NCI-H2081 (cell line): ENCODE measurements at regions not wholly inside any gene's neighbourhood (a gene's known extent, or its start where the extent isn't known, plus 50 kb on each side); places are given as distances from the start of the nearest gene placed in this dataset.
"Not testable (repeated sequence)": the region's sequence is repeated elsewhere in the genome, so short reads cannot be mapped to it uniquely, and the experiment has no call there.

Experiments
- DNase-seq, 2 experiments: peaks; one replicate each; lab custom pipeline; 2025; lab: John Stamatoyannopoulos, UW

- DNase-seq = no peak
Observed at GRCh38 chr3:24687671-24688070, 193.0 kb upstream of the THRB start.

GRCh38 chr3:24688446-24689148 is 193.9 kb upstream of the THRB start:
- no peak for DNase-seq

DNA sequence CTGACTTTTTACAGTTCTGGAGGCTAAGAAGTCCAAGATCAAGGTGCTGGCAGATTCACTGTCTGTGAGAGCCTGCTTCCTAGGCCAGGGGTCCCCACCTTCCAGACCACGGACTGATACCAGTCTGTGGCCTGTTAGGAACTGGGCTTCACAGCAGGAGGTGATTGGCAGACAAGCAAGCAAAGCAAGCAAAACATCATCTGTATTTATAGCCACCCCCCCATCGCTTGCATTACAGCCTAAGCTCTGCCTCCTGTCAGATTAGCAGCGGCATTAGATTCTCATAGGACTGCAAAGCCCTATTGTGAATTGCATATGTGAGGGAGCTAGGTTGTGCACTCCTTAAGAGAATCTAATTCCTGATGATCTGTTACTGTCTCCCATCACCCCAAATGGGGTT is 194.7 kb upstream of the THRB start:
- DNase-seq = no peak

DNA sequence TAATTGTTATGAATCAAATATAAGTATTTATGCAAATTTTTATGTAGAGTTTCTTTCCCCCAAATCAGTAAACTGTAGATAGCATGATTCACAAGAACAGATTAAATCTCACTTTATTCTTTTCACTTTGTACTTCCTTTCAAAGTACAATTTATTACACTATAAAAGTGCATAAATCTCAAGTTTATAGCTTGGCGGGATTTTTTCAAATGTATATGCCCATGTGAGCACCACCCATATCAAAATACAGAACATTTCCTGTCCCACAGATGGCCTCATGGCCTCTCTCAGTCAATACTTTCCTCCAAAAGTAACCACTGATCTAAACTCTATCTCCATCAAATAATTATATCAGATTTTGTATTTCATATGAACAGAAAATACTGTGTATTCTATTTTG is 196.1 kb upstream of the THRB start:
- DNase-seq = no peak

DNA sequence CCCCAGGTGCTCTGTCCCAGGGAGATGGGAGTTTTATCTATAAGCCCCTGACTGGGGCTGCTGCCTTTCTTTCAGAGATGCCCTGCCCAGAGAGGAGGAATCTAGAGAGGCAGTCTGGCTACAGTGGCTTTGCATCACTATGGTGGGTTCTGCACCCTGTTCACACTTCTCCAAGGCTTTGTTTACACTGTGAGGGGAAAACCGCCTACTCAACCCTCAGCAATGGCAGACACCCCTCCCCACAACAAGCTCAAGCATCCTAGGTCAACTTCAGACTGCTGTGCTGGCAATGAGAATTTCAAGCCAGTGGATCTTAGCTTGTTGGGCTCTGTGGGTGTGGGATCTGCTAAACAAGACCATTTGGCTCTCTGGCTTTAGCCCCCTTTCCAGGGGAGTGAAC is 204.4 kb upstream of the THRB start:
- not testable (repeated sequence) for DNase-seq

- peak in 1 of 2 experiments; percentile 23 for DNase-seq
Observed at GRCh38 chr3:24704496-24704895, 209.8 kb upstream of the THRB start.

DNA sequence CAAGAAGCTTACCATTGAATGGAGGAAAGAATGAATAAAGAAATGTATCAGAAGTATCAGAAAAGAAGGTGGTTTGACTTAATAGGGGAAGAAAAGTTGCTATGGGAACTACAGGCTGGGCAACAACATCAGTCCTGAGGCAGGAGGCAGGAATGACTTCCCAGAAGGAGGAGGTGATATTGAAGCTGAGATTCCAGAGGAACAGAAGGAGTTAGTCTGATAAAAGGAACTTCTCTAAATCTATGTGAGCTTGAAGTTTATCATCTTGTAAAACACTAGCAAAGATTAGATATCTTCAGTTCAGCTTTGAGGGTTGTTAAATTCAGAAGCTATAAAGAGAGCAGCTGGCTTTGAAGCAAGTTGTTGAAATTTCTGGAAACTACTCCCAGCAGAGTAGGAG is 213.3 kb upstream of the THRB start:
- no peak for DNase-seq

DNA sequence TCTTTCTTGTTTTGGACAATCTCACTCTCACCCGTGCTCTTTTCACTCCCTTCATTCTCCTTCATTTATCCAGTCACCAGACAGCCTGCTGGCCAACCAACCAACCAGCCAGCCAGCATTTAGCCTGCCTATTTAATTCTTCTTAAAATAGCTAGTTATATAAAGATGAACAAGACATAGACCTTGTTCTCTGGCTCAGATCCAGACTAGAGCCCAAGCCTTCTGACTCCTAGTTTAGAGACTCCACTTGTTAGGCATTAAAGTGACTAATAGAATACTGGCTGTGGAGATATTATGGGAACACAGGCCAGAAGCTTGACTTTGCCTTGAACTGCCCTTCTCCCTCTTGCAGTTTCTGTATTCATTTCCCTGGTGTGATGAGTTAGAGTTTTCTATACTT is 215.3 kb upstream of the THRB start:
- DNase-seq = no peak

DNA sequence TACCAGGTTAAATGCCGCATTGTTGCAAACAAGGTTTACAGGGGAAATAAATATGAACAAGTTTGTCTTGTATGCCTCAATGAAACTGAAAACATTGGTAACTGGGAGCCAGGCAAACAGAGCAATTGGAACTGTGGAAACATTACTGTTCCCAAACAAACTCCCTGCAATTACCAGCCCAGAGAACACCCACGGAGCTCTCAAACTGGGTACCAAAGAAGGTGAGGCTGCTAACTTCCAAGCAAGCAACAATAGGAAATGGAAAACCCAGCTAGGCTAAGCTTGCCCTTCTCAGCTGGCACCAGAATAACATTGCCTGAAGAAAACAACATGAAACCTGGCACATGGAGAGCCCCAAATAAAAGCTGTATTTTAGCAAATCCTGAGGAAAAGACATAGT is 218.9 kb upstream of the THRB start:
- peak in 1 of 2 experiments; percentile 47 for DNase-seq

GRCh38 chr3:24714436-24714835 is 219.8 kb upstream of the THRB start:
- no peak for DNase-seq

DNA sequence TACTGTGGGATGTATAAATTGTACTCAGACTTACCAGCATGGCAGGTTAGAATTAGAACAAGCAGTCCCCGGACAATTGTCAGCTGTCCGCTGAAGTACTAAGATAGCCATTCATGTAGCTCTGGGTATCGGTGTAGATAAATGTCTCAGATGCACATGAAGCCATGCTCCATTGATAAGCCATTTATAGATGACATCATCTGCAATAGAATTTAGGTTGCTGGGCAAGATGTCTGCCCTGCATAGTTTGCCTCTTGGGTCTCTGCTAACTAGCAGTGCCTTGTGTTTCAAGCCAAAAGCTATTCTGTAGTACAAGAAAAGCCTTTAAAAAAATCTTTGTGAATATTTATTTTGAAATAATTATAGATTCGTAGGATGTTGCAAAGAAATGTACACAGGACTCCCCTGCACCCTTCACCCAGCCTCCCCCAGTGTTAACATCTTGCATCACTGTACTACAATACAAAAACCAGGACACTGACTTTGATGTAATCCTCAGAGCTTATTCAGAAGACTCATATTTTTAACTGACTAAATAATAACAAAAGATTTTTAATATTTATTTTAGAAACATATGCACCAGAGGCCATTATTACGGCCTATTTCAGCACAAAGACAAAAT is 220.6 kb upstream of the THRB start:
- no peak for DNase-seq

GRCh38 chr3:24722087-24722486 is 227.4 kb upstream of the THRB start:
- DNase-seq = no peak

DNA sequence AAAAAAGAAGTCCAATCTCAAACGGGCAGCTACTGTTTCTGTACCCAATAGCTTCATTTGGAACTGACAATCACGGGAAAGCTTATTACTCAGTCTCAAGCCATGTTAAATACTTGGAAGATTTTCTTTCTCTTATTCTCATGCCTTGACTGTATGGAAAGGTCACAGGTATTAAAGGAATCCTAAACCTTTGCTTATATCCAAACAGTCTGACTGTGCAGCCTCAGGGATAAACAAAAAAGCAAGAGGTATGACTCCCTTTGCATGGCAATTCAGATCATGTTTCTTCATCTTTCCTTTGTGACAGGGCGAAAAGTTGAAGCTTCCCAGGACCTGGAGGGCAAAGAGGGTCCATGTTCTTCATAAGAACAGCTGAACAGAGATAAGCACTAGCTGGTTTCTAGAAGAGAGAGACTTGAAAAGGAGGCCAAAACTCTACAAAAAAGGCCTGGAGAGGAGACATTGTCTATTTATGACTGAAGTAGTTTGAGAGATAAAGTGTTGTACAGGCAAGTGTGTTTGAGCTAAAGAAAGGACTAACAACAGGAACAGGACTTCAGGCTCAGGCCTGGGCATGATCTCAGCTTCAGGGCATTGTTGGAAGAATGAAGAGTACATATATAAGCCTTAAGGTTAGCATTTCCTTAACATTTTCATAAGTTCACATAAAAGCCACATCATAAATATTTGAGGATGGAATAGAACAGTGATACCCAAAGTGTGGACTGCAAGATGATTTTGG is 231.0 kb upstream of the THRB start:
- no peak for DNase-seq

DNA sequence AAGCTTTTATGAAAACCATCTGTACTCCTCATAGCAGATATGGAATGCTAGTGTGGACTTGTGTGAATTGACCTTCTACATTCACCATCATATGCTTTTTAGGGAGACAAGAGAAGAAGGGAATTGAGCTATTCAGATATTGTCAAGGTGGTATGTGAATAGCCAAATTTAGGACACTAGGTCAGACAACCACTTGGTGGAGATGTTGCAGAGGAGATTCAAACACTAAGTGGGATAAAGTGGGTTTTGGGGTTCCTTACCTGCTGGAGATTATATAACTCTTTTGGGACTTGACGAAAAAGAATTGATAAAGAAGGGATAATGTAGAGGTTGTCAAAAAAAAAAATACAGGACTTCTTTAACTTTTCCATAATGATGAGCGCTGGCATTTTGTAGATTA is 231.8 kb upstream of the THRB start:
- no peak for DNase-seq

DNA sequence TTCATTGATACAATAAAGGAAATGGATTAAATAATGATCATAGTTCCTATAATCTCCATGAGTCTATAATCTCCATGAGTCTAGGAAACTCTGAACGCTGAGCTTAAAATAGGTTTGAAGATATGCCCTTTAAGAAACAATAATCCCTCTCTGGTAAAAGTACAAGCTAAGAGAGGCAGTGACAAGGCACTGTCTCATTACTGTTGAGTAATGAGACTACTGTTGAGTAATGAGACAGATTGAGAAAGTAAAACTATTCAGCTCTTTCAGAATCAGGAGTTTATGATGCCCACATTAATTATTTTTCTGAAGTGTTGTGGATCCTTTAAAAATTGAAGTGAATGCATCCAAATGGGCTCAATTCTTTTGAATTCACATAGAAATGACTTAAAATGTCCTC is 235.5 kb upstream of the THRB start:
- no peak for DNase-seq

- DNase-seq = no peak
Observed at GRCh38 chr3:24734019-24734418, 239.4 kb upstream of the THRB start.

- DNase-seq = no peak
Observed at GRCh38 chr3:24736701-24737100, 242.1 kb upstream of the THRB start.

GRCh38 chr3:24740326-24740725 is 245.7 kb upstream of the THRB start:
- DNase-seq = no peak

- no peak for DNase-seq
Observed at GRCh38 chr3:24741506-24741905, 246.9 kb upstream of the THRB start.

- no peak for DNase-seq
Observed at GRCh38 chr3:24748520-24748919, 253.9 kb upstream of the THRB start.

DNA sequence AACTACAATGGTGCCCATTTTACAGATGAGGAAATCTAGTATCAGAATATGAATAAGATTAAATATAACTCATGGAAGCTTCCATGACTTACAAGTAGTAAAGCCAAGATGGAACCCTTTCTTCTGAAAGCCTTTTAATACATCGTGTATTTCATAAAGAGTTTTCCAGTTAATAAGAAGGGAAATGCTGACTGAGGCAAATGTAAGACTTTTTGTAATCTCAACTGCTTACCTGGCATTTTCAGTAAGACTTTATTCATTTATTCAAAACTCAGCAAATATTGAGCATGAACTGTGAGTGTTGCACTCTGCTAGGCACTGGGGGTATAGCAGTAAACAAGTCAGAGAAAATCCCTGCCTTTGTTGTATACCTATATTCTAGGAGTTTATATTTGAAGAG is 256.4 kb upstream of the THRB start:
- no peak for DNase-seq

- DNase-seq = no peak
Observed at GRCh38 chr3:24756101-24756888, 261.6 kb upstream of the THRB start.

- DNase-seq = no peak
Observed at GRCh38 chr3:24763393-24763792, 268.7 kb upstream of the THRB start.
